Retinal pigment epithelial cell (primary cell): ENCODE measurements at regions not wholly inside any gene's neighbourhood (a gene's known extent, or its start where the extent isn't known, plus 50 kb on each side); places are given as distances from the start of the nearest gene placed in this dataset.

Source experiments
- DNase-seq: peaks from one replicate; pipeline ENCODE4 v3.0.0-alpha.2; 2010; ENCODE audit warnings: low read depth
- H3K4me3 ChIP-seq: 2 replicates; pipeline ENCODE4 v1.5.1; 2011; ENCODE audit warnings: mild to moderate bottlenecking, low read length, control low read depth, moderate library complexity
- CTCF ChIP-seq: conservative IDR thresholded peaks from 2 replicates; pipeline ENCODE4 v1.5.1; 2011; ENCODE audit warnings: low read depth, low read length, control low read depth, inconsistent platforms

GRCh38 chr4:114034189-114034588 lies 54.7 kb upstream of the ARSJ start:
- DNase-seq = no peak
- TF ChIP-seq CTCF = no peak
- no peak overlapping the region for H3K4me3 ChIP-seq

GRCh38 chr4:114036426-114036825 lies 57.0 kb upstream of the ARSJ start:
- H3K4me3 ChIP-seq = no peak overlapping the region
- no peak for TF ChIP-seq CTCF
- no peak for DNase-seq

GRCh38 chr4:114036864-114037263 lies 57.4 kb upstream of the ARSJ start:
- no peak for DNase-seq
- TF ChIP-seq CTCF = no peak
- H3K4me3 ChIP-seq = no peak overlapping the region

GRCh38 chr4:114037988-114038387 lies 58.5 kb upstream of the ARSJ start:
- no peak for TF ChIP-seq CTCF
- DNase-seq = no peak
- no peak overlapping the region for H3K4me3 ChIP-seq

- TF ChIP-seq CTCF = no peak
- no peak overlapping the region for H3K4me3 ChIP-seq
- no peak for DNase-seq
Measured at GRCh38 chr4:114038762-114039387, 59.4 kb upstream of the ARSJ start.

GRCh38 chr4:114040319-114041116 lies 61.1 kb upstream of the ARSJ start:
- H3K4me3 ChIP-seq = no peak overlapping the region
- no peak for TF ChIP-seq CTCF
- no peak for DNase-seq

GRCh38 chr4:114041117-114041475 lies 61.6 kb upstream of the ARSJ start:
- no peak for DNase-seq
- no peak for TF ChIP-seq CTCF
- no peak overlapping the region for H3K4me3 ChIP-seq
